Thoracic aorta (tissue), 2 donors: ENCODE measurements at regions not wholly inside any gene's neighbourhood (a gene's known extent, or its start where the extent isn't known, plus 50 kb on each side); places are given as distances from the start of the nearest gene placed in this dataset.

ENCODE experiments used
- ATAC-seq: fragments of 150-250 bp; one replicate; pipeline ENCODE4 v1.8.0; 2017; ENCODE audit warnings: low read depth; ENCODE audit not compliant: insufficient number of reproducible peaks, low FRiP score
- DNase-seq: peaks from one replicate; pipeline ENCODE4 v3.0.0-alpha.2; 2020; ENCODE audit warnings: low spot score
- H3K27ac ChIP-seq, 2 donors: fragments of 200-600 bp; sonication (generic); 1 replicate in 1 of 2; 2 replicates in 1 of 2; pipeline ENCODE4 v1.5.1; 2016; ENCODE audit warnings: mild to moderate bottlenecking in 2 of 2, moderate library complexity in 2 of 2
- H3K27me3 ChIP-seq: fragments of 200-600 bp; sonication (generic); replicated peaks from 2 replicates; pipeline ENCODE4 v1.6.0; 2016; ENCODE audit warnings: mild to moderate bottlenecking; ENCODE audit not compliant: insufficient read depth
- H3K36me3 ChIP-seq: fragments of 200-600 bp; sonication (generic); one replicate; pipeline ENCODE4 v1.5.1; 2016
- H3K4me1 ChIP-seq, 2 donors: fragments of 200-600 bp; sonication (generic); 1 replicate in 1 of 2; 2 replicates in 1 of 2; pipeline versions ENCODE4 v1.5.1 to v1.6.0; 2016; ENCODE audit warnings: low read depth in 2 of 2, mild to moderate bottlenecking in 1 of 2; ENCODE audit not compliant: control insufficient read depth in 1 of 2
- H3K4me3 ChIP-seq: fragments of 200-600 bp; sonication (generic); 2 replicates; pipeline ENCODE4 v1.5.1; 2016; ENCODE audit warnings: mild to moderate bottlenecking
- H3K9me3 ChIP-seq: fragments of 200-600 bp; sonication (generic); 2 replicates; pipeline ENCODE4 v1.5.1; 2016
- CTCF ChIP-seq: fragments of 200-600 bp; sonication (generic); IDR thresholded peaks from one replicate; pipeline ENCODE4 v1.5.1; 2019; ENCODE audit warnings: antibody characterized with exemption

GRCh38 chr10:121309164-121309563, 289.1 kb downstream of the FGFR2 start:
- Histone ChIP-seq H3K9me3 (no peaks in the 10 kb centered on the region), H3K4me1 (no peaks in the 10 kb centered on the region)
- ATAC-seq = no peak

GRCh38 chr10:121310151-121310711, 288.0 kb downstream of the FGFR2 start:
- no peak overlapping the region for H3K27ac ChIP-seq
- no peaks in the 10 kb centered on the region for H3K9me3 ChIP-seq
- no peaks in the 10 kb centered on the region for H3K36me3 ChIP-seq
- DNase-seq (no peak), ATAC-seq (no peak)
- no peak overlapping the region for H3K4me3 ChIP-seq
- TF ChIP-seq CTCF = no peak
- H3K27me3 ChIP-seq = no peaks in the 10 kb centered on the region
- H3K4me1 ChIP-seq = no peaks in the 10 kb centered on the region

More at GRCh38 chr10:121309164-121309563, 289.1 kb downstream of the FGFR2 start:
- no peaks in the 10 kb centered on the region for H3K36me3 ChIP-seq
- TF ChIP-seq CTCF = no peak
- no peaks in the 10 kb centered on the region for H3K27me3 ChIP-seq
- no peak for DNase-seq
- H3K27ac ChIP-seq = no peak overlapping the region
- no peak overlapping the region for H3K4me3 ChIP-seq

GRCh38 chr10:121311812-121312443, 286.3 kb downstream of the FGFR2 start:
- Histone ChIP-seq H3K27ac (no peak overlapping the region), H3K27me3 (no peaks in the 10 kb centered on the region), H3K36me3 (no peaks in the 10 kb centered on the region), H3K4me1 (no peaks in the 10 kb centered on the region), H3K4me3 (no peak overlapping the region), H3K9me3 (no peaks in the 10 kb centered on the region)
- ATAC-seq = no peak
- DNase-seq = no peak
- no peak for TF ChIP-seq CTCF

GRCh38 chr10:121312587-121312986, 285.7 kb downstream of the FGFR2 start:
- Histone ChIP-seq H3K4me3 (no peak overlapping the region), H3K27me3 (no peaks in the 10 kb centered on the region), H3K36me3 (no peaks in the 10 kb centered on the region), H3K9me3 (no peaks in the 10 kb centered on the region), H3K4me1 (no peaks in the 10 kb centered on the region), H3K27ac (no peak overlapping the region)
- no peak for ATAC-seq
- DNase-seq = no peak
- no peak for TF ChIP-seq CTCF

- ATAC-seq = no peak
- no peak overlapping the region for H3K4me3 ChIP-seq
- no peak overlapping the region for H3K27ac ChIP-seq
- no peaks in the 10 kb centered on the region for H3K4me1 ChIP-seq
- H3K9me3 ChIP-seq = no peaks in the 10 kb centered on the region
- no peak for DNase-seq
- no peaks in the 10 kb centered on the region for H3K36me3 ChIP-seq
- no peaks in the 10 kb centered on the region for H3K27me3 ChIP-seq
- TF ChIP-seq CTCF = no peak
These were observed 284.9 kb downstream of the FGFR2 start for GRCh38 chr10:121313119-121313875.
